CD4-positive, alpha-beta T cell (primary cell): ENCODE measurements at regions not wholly inside any gene's neighbourhood (a gene's known extent, or its start where the extent isn't known, plus 50 kb on each side); places are given as distances from the start of the nearest gene placed in this dataset.

Experiments
- ATAC-seq: fragments of 200-7000 bp; cut with Tn5 transposase; one replicate; pipeline ENCODE4 v1.10.0; 2022; ENCODE audit warnings: mild to moderate bottlenecking; ENCODE audit not compliant: poor library complexity
- CTCF ChIA-PET: fragments of 350-600 bp; sonication (Branson Sonifier 250); formaldehyde crosslinking; loops from one replicate; lab custom pipeline; 2021; ENCODE audit warnings: antibody characterized with exemption, inconsistent platforms; lab: Charles Lee
- POLR2A ChIA-PET: fragments of 350-600 bp; sonication (Branson Sonifier 250); formaldehyde crosslinking; loops from one replicate; lab custom pipeline; 2021; ENCODE audit warnings: antibody characterized with exemption, inconsistent platforms; lab: Charles Lee
- DNase-seq, 14 experiments: peaks; one replicate each; pipeline ENCODE4 v3.0.0-alpha.2; 2013 to 2020; ENCODE audit warnings: mixed read lengths in 2 of 14
- H3K27ac ChIP-seq, 2 donors: one replicate each; pipeline versions ENCODE4 v1.5.1 to v1.7.0; 2013; ENCODE audit warnings: low read length in 2 of 2, low read depth in 1 of 2, mild to moderate bottlenecking in 1 of 2
- H3K27me3 ChIP-seq, 2 experiments: 1 replicate in 1 of 2; 2 replicates in 1 of 2; pipeline versions ENCODE4 v1.6.1 to v1.7.0; 2013; ENCODE audit warnings: low read length in 2 of 2, control low read depth in 1 of 2, mild to moderate bottlenecking in 1 of 2, moderate library complexity in 1 of 2; ENCODE audit not compliant: insufficient read depth in 2 of 2, control insufficient read depth in 1 of 2
- H3K36me3 ChIP-seq: one replicate; pipeline ENCODE4 v1.6.1; 2013; ENCODE audit warnings: low read length, control low read depth; ENCODE audit not compliant: insufficient read depth
- H3K4me1 ChIP-seq: one replicate; pipeline ENCODE4 v1.6.1; 2013; ENCODE audit warnings: low read length, control low read depth; ENCODE audit not compliant: insufficient read depth
- H3K4me3 ChIP-seq: one replicate; pipeline ENCODE4 v1.5.1; 2013; ENCODE audit warnings: mild to moderate bottlenecking, low read length, moderate library complexity
- H3K9me3 ChIP-seq, 2 experiments: 1 replicate in 1 of 2; 2 replicates in 1 of 2; pipeline versions ENCODE4 v1.6.1 to v1.7.0; 2013; ENCODE audit warnings: low read length in 2 of 2, mild to moderate bottlenecking in 2 of 2, control low read depth in 1 of 2, moderate library complexity in 1 of 2; ENCODE audit not compliant: control insufficient read depth in 1 of 2, insufficient read depth in 1 of 2
- H3K27ac Mint-ChIP-seq: one replicate; pipeline ENCODE4 v1.8.0; 2020; ENCODE audit warnings: mixed read lengths
- H3K27me3 Mint-ChIP-seq: one replicate; pipeline ENCODE4 v1.8.0; 2021; ENCODE audit warnings: mixed read lengths
- H3K36me3 Mint-ChIP-seq: one replicate; pipeline ENCODE4 v1.8.0; 2021; ENCODE audit warnings: low read depth, mixed read lengths
- H3K4me1 Mint-ChIP-seq: one replicate; pipeline ENCODE4 v1.8.0; 2021; ENCODE audit warnings: low read depth, mixed read lengths
- H3K4me3 Mint-ChIP-seq: one replicate; pipeline ENCODE4 v1.8.0; 2020; ENCODE audit warnings: mild to moderate bottlenecking, mixed read lengths
- H3K9me3 Mint-ChIP-seq: one replicate; pipeline ENCODE4 v1.8.0; 2020; ENCODE audit warnings: mixed read lengths
- CTCF ChIP-seq: fragments of 200-600 bp; IDR thresholded peaks from one replicate; pipeline ENCODE4 v1.8.0; 2022; ENCODE audit warnings: antibody characterized with exemption, mild to moderate bottlenecking
- intact Hi-C, 2 experiments: fragments of 100-400 bp; cut with DNase I in 1 of 2; cut with micrococcal nuclease in 1 of 2; formaldehyde crosslinking; loops; one replicate each; pipeline versions ENCODE4 v1.15.1 to v1.9.0; 2023 to 2025; cut with DNase I, micrococcal nuclease

- Histone ChIP-seq H3K36me3 (no peaks in the 10 kb centered on the region), H3K4me3 (no peak overlapping the region), H3K27me3 (no peaks in the 10 kb centered on the region), H3K9me3 (peaks cover 0 to 32% of the 10 kb centered on the region in 2 experiments), H3K27ac (no peak overlapping the region), H3K4me1 (no peaks in the 10 kb centered on the region)
- no peak for ATAC-seq
- H3K4me1 Mint-ChIP-seq = no peaks in the 10 kb centered on the region
- no peaks in the 10 kb centered on the region for H3K36me3 Mint-ChIP-seq
- no peaks in the 10 kb centered on the region for H3K9me3 Mint-ChIP-seq
- ChIA-PET CTCF (no interaction called here), POLR2A (no interaction called here)
- H3K27ac Mint-ChIP-seq = no peak overlapping the region
- intact Hi-C loops = no loop called here
- H3K27me3 Mint-ChIP-seq = peaks cover 30% of the 10 kb centered on the region
- no peak for TF ChIP-seq CTCF
- DNase-seq = no peak
- H3K4me3 Mint-ChIP-seq = no peak overlapping the region
Observed at GRCh38 chr11:71148716-71149115, 103.7 kb downstream of the SHANK2 start.

GRCh38 chr11:71147331-71147730, 105.0 kb downstream of the SHANK2 start:
- H3K4me1 Mint-ChIP-seq = no peaks in the 10 kb centered on the region
- H3K4me3 ChIP-seq = no peak overlapping the region
- ATAC-seq (no peak), DNase-seq (no peak)
- no peak for TF ChIP-seq CTCF
- no peaks in the 10 kb centered on the region for H3K9me3 Mint-ChIP-seq
- H3K4me1 ChIP-seq = no peaks in the 10 kb centered on the region
- no peak overlapping the region for H3K27ac Mint-ChIP-seq
- H3K4me3 Mint-ChIP-seq = no peak overlapping the region
- peaks cover 0 to 32% of the 10 kb centered on the region in 2 experiments for H3K9me3 ChIP-seq
- ChIA-PET POLR2A (no interaction called here), CTCF (no interaction called here)
- H3K27ac ChIP-seq = no peak overlapping the region
- intact Hi-C loops = no loop called here
- H3K36me3 ChIP-seq = no peaks in the 10 kb centered on the region
- no peaks in the 10 kb centered on the region for H3K36me3 Mint-ChIP-seq
- H3K27me3 ChIP-seq = no peaks in the 10 kb centered on the region
- H3K27me3 Mint-ChIP-seq = peaks cover 30% of the 10 kb centered on the region

GRCh38 chr11:71146846-71147245, 105.5 kb downstream of the SHANK2 start:
- DNase-seq (no peak), ATAC-seq (no peak)
- Mint-ChIP-seq H3K27ac (no peak overlapping the region), H3K27me3 (peaks cover 30% of the 10 kb centered on the region), H3K36me3 (no peaks in the 10 kb centered on the region), H3K4me1 (no peaks in the 10 kb centered on the region), H3K9me3 (no peaks in the 10 kb centered on the region), H3K4me3 (no peak overlapping the region)
- ChIA-PET CTCF (no interaction called here), POLR2A (no interaction called here)
- H3K27me3 ChIP-seq = no peaks in the 10 kb centered on the region
- H3K4me3 ChIP-seq = no peak overlapping the region
- peaks cover 0 to 32% of the 10 kb centered on the region in 2 experiments for H3K9me3 ChIP-seq
- no peak overlapping the region for H3K27ac ChIP-seq
- H3K4me1 ChIP-seq = no peaks in the 10 kb centered on the region
- intact Hi-C loops = no loop called here
- TF ChIP-seq CTCF = no peak
- no peaks in the 10 kb centered on the region for H3K36me3 ChIP-seq
